Common myeloid progenitor, CD34-positive (primary cell): ENCODE measurements at regions not wholly inside any gene's neighbourhood (a gene's known extent, or its start where the extent isn't known, plus 50 kb on each side); places are given as distances from the start of the nearest gene placed in this dataset.
A peak's percentile ranks its signal among the peaks of the same experiment; 100 is the strongest.

ENCODE experiments used
- CTCF ChIA-PET: fragments of 350-600 bp; sonication (Branson Sonifier 250); formaldehyde crosslinking; loops from one replicate; lab custom pipeline; 2021; ENCODE audit warnings: antibody characterized with exemption; lab: Charles Lee
- POLR2A ChIA-PET: fragments of 350-600 bp; sonication (Branson Sonifier 250); formaldehyde crosslinking; loops from one replicate; lab custom pipeline; 2021; ENCODE audit warnings: antibody characterized with exemption; lab: Charles Lee
- DNase-seq, 3 donors: peaks; one replicate each; pipeline versions ENCODE4 v3.0.0 to v3.0.0-alpha.2; 2013
- H3K27ac ChIP-seq, 2 experiments: 1 replicate in 1 of 2; 2 replicates in 1 of 2; pipeline ENCODE4 v1.7.0; 2013; ENCODE audit warnings: inconsistent platforms in 2 of 2, low read length in 2 of 2, mild to moderate bottlenecking in 2 of 2, low read depth in 1 of 2, moderate library complexity in 1 of 2; ENCODE audit not compliant: severe bottlenecking in 2 of 2, insufficient read depth in 1 of 2, poor library complexity in 1 of 2
- H3K27me3 ChIP-seq, 5 experiments: replicated peaks in 2 of 5; 1 replicate in 3 of 5; 2 replicates in 2 of 5; pipeline versions ENCODE4 v1.6.1 to v1.7.0; 2013; ENCODE audit warnings: low read length in 4 of 5, mild to moderate bottlenecking in 2 of 5, moderate library complexity in 2 of 5, inconsistent platforms in 1 of 5; ENCODE audit not compliant: insufficient read depth in 5 of 5, control insufficient read depth in 4 of 5
- H3K36me3 ChIP-seq, 4 experiments: 1 replicate in 2 of 4; 2 replicates in 2 of 4; pipeline versions ENCODE4 v1.6.1 to v1.7.0; 2013; ENCODE audit warnings: low read length in 3 of 4, control low read depth in 1 of 4, mild to moderate bottlenecking in 1 of 4; ENCODE audit not compliant: control insufficient read depth in 4 of 4, insufficient read depth in 4 of 4
- H3K4me1 ChIP-seq, 4 experiments: 1 replicate in 3 of 4; 2 replicates in 1 of 4; pipeline versions ENCODE4 v1.6.1 to v1.7.1; 2013; ENCODE audit warnings: low read length in 3 of 4, mild to moderate bottlenecking in 3 of 4, control low read depth in 1 of 4, inconsistent platforms in 1 of 4, moderate library complexity in 1 of 4; ENCODE audit not compliant: control insufficient read depth in 4 of 4, insufficient read depth in 4 of 4; ENCODE audit errors: control extremely low read depth in 1 of 4
- H3K4me3 ChIP-seq, 7 experiments: 1 replicate in 4 of 7; 2 replicates in 3 of 7; pipeline versions ENCODE4 v1.5.1 to v1.7.0; 2013; ENCODE audit warnings: mild to moderate bottlenecking in 7 of 7, low read length in 6 of 7, moderate library complexity in 6 of 7, inconsistent platforms in 2 of 7, low read depth in 2 of 7, control low read depth in 1 of 7; ENCODE audit not compliant: insufficient read depth in 4 of 7, control insufficient read depth in 1 of 7; ENCODE audit errors: extremely low read depth in 1 of 7
- H3K9me3 ChIP-seq, 5 experiments: 1 replicate in 4 of 5; 2 replicates in 1 of 5; pipeline versions ENCODE4 v1.6.1 to v1.7.1; 2013; ENCODE audit warnings: low read length in 4 of 5, mild to moderate bottlenecking in 2 of 5, inconsistent platforms in 1 of 5, low read depth in 1 of 5, moderate library complexity in 1 of 5; ENCODE audit not compliant: control insufficient read depth in 4 of 5, insufficient read depth in 2 of 5; ENCODE audit errors: control extremely low read depth in 1 of 5
- WGBS: methylation state at CpG from one replicate; pipeline ENCODE4 v1.1.5; 2013; ENCODE audit not compliant: insufficient coverage; 5-methylcytosine and 5-hydroxymethylcytosine counted together

DNA sequence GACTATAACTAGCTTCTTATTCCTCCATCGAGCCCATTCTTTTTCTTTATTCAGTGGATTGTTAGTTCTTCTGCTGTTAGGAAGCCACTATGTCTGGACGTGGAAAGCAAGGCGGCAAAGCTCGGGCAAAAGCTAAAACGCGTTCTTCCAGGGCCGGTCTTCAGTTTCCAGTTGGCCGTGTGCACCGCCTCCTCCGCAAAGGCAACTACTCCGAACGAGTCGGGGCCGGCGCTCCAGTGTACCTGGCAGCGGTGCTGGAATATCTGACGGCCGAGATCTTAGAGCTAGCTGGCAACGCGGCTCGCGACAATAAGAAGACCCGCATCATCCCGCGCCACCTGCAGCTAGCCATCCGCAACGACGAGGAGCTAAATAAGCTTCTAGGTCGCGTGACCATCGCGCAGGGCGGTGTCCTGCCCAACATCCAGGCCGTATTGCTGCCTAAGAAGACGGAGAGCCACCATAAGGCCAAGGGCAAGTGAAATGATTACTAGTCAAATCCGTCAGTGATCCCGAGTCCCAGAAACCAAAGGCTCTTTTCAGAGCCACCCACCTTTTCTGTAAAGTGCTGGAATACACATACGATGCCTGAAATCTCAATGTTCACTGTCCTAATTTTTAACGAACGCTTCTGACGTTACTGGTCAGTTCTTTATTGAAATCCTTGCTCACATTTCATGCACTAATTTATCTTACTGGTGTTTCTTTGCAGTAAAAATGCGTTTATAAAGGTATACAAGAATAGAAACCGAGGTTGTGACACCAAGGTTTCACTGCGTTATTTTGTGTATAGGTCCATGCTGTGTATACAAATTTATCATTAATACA is 129.9 kb downstream of the HFE start:
- DNase-seq: peak; percentile 93 to 96 (median 94)
- Histone ChIP-seq H3K27ac (peak overlapping the region; percentile 67 to 89), H3K4me1 (peaks cover 13 to 45% (median 26%) of the 10 kb centered on the region in 4 experiments), H3K4me3 (peak overlapping the region; percentile 37 to 92 (median 79)), H3K36me3 (no peaks in the 10 kb centered on the region), H3K9me3 (no peaks in the 10 kb centered on the region), H3K27me3 (no peaks in the 10 kb centered on the region)
- 0% methylated on average over 36 of the region's 44 CpGs for WGBS
- POLR2A ChIA-PET: interaction anchor here (0.7 to 4.9 kb wide), 26 partner anchors 8 to 1618 kb away, joined by 3 to 100 read pairs (median 6); a partner anchor contains a TSS
- CTCF ChIA-PET: interaction anchor here (0.6 to 4.2 kb wide), 25 partner anchors 10 to 91 kb away, joined by 3 to 44 read pairs (median 6); a partner anchor contains a TSS

- peak overlapping the region; percentile 67 to 89 for H3K27ac ChIP-seq
- DNase-seq: no peak
- ChIA-PET CTCF (interaction anchor here (1.4 to 4.2 kb wide), 10 partner anchors 12 to 91 kb away, joined by 3 to 44 read pairs (median 11); a partner anchor contains a TSS), POLR2A (interaction anchor here (1.0 to 4.9 kb wide), 6 partner anchors 12 to 1618 kb away, joined by 3 to 100 read pairs (median 24); a partner anchor contains a TSS)
- H3K4me1 ChIP-seq: peaks cover 14 to 48% (median 27%) of the 10 kb centered on the region in 4 experiments
- H3K36me3 ChIP-seq: no peaks in the 10 kb centered on the region
- H3K27me3 ChIP-seq: no peaks in the 10 kb centered on the region
- H3K4me3 ChIP-seq: peak overlapping the region; percentile 31 to 92 (median 79)
- no peaks in the 10 kb centered on the region for H3K9me3 ChIP-seq
- WGBS: 8% methylated on average over 4 of the region's 10 CpGs
These were observed 130.5 kb downstream of the HFE start for GRCh38 chr6:26217714-26218075.

GRCh38 chr6:26218824-26219223 is 131.6 kb downstream of the HFE start:
- Histone ChIP-seq H3K4me3 (no peak overlapping the region), H3K9me3 (no peaks in the 10 kb centered on the region), H3K36me3 (no peaks in the 10 kb centered on the region), H3K27ac (peak overlapping the region in 1 of 2 experiments; percentile 89), H3K27me3 (no peaks in the 10 kb centered on the region), H3K4me1 (peaks cover 20 to 59% (median 35%) of the 10 kb centered on the region in 4 experiments)
- WGBS: 95% methylated on average over 2 of the region's 2 CpGs
- CTCF ChIA-PET: interaction anchor here (0.7 to 2.1 kb wide), 5 partner anchors 15 to 30 kb away, joined by 3 to 7 read pairs (median 3); a partner anchor contains a TSS
- POLR2A ChIA-PET: interaction anchor here (4.5 kb wide), 1 partner anchor 16 kb away, joined by 48 read pairs; a partner anchor contains a TSS
- DNase-seq: no peak

GRCh38 chr6:26220145-26220970 is 133.1 kb downstream of the HFE start:
- Histone ChIP-seq H3K4me1 (peaks cover 25 to 66% (median 38%) of the 10 kb centered on the region in 4 experiments), H3K27me3 (no peaks in the 10 kb centered on the region), H3K9me3 (peaks cover 0 to 2% (median 0%) of the 10 kb centered on the region in 5 experiments), H3K27ac (no peak overlapping the region), H3K4me3 (no peak overlapping the region), H3K36me3 (peaks cover 0 to 4% (median 3%) of the 10 kb centered on the region in 4 experiments)
- WGBS: 80% methylated on average over 5 of the region's 5 CpGs
- ChIA-PET POLR2A (interaction anchor here (0.8 kb wide), 1 partner anchor 37 kb away, joined by 4 read pairs; no protein-coding TSS in a partner anchor), CTCF (interaction anchor here (0.7 to 2.2 kb wide), 8 partner anchors 8 to 48 kb away, joined by 3 to 7 read pairs (median 4); a partner anchor contains a TSS)
- DNase-seq: no peak

DNA sequence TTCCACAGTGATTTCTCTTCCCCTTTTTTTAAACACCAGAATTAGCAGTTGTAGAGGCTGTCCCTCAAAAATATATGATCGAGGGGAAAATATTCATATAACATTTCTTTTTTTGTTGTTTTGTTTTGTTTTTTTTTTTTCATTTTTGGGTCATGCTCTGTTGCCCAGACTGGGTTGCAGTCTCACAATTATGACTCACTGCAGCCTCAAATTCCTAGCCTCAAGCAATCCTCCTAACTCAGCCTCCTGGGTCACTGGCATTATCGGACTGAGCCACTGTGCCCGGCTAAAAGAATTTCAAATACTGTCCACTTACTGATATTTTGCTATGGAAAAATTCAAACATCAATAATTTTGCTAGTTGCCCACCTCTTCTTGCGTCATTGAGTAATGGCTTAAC is 134.0 kb downstream of the HFE start:
- Histone ChIP-seq H3K27ac (no peak overlapping the region), H3K4me1 (peaks cover 20 to 64% (median 31%) of the 10 kb centered on the region in 4 experiments), H3K27me3 (no peaks in the 10 kb centered on the region), H3K9me3 (peaks cover 0 to 3% (median 0%) of the 10 kb centered on the region in 5 experiments), H3K4me3 (no peak overlapping the region), H3K36me3 (peaks cover 0 to 11% (median 8%) of the 10 kb centered on the region in 4 experiments)
- ChIA-PET CTCF (interaction anchor here (0.7 to 2.2 kb wide), 5 partner anchors 13 to 29 kb away, joined by 3 to 7 read pairs (median 4); a partner anchor contains a TSS), POLR2A (interaction anchor here (1.5 kb wide), 1 partner anchor 15 kb away, joined by 4 read pairs; no protein-coding TSS in a partner anchor)
- WGBS: 90% methylated on average over 2 of the region's 4 CpGs
- DNase-seq: no peak

- POLR2A ChIA-PET: interaction anchor here (0.6 to 3.2 kb wide), 5 partner anchors 11 to 29 kb away, joined by 3 to 17 read pairs (median 4); a partner anchor contains a TSS
- no peak overlapping the region for H3K27ac ChIP-seq
- peaks cover 0 to 3% (median 0%) of the 10 kb centered on the region in 5 experiments for H3K9me3 ChIP-seq
- WGBS: 60% methylated on average over 2 of the region's 5 CpGs
- peaks cover 18 to 62% (median 26%) of the 10 kb centered on the region in 4 experiments for H3K4me1 ChIP-seq
- no peaks in the 10 kb centered on the region for H3K27me3 ChIP-seq
- CTCF ChIA-PET: interaction anchor here (0.6 to 2.8 kb wide), 6 partner anchors 11 to 49 kb away, joined by 3 to 7 read pairs (median 3); a partner anchor contains a TSS
- peaks cover 0 to 11% (median 8%) of the 10 kb centered on the region in 4 experiments for H3K36me3 ChIP-seq
- H3K4me3 ChIP-seq: peak overlapping the region in 2 of 7 experiments; percentile 87 to 99
- DNase-seq: peak in 2 of 3 donors; percentile 30 to 56
These were observed 135.3 kb downstream of the HFE start for GRCh38 chr6:26222571-26222970.
